ENCODE measurements at regions not wholly inside any gene's neighbourhood (a gene's known extent, or its start where the extent isn't known, plus 50 kb on each side); places are given as distances from the start of the nearest gene placed in this dataset.

GRCh38 chr2:16215902-16216557 lies 275.7 kb downstream of the MYCN start:
- Histone ChIP-seq H3K79me2 (ENCODE audit: control insufficient read depth, insufficient read depth, low read length) (no peaks in the 10 kb centered on the region), H3K4me1 (ENCODE audit: control insufficient read depth in 2 of 2, insufficient read depth in 2 of 2, low read length in 2 of 2) (no peaks in the 10 kb centered on the region), H4K20me1 (ENCODE audit: control insufficient read depth, insufficient read depth, low read length, poor library complexity, severe bottlenecking) (no peaks in the 10 kb centered on the region), H3K27me3 (replicated peaks in 1 of 4; ENCODE audit: control extremely low read depth in 1 of 4, control insufficient read depth in 3 of 4, insufficient read depth in 4 of 4, low read length in 3 of 4) (no peaks in the 10 kb centered on the region), H3K36me3 (replicated peaks in 1 of 2; ENCODE audit: control extremely low read depth in 1 of 2, control insufficient read depth in 1 of 2, extremely low read depth in 1 of 2, insufficient read depth in 2 of 2, low read length in 1 of 2) (no peaks in the 10 kb centered on the region), H3K4me3 (ENCODE audit: control extremely low read depth in 1 of 5, extremely low read depth in 1 of 5, insufficient read depth in 1 of 5, low read depth in 2 of 5, low read length in 4 of 5) (no peak overlapping the region), H3K27ac (ENCODE audit: low read length in 2 of 2) (no peak overlapping the region), H3K9me3 (ENCODE audit: control extremely low read depth in 1 of 3, control insufficient read depth in 2 of 3, insufficient read depth in 1 of 3, low read length in 2 of 3) (no peaks in the 10 kb centered on the region), H2AFZ (ENCODE audit: insufficient read depth, low read depth, low read length, poor library complexity, severe bottlenecking) (no peak overlapping the region), H3K4me2 (replicated peaks; ENCODE audit: low read depth, low read length, poor library complexity, severe bottlenecking) (no peak overlapping the region), H3K9ac (ENCODE audit: low read length) (no peak overlapping the region)
- DNase-seq (no peak), ATAC-seq (ENCODE audit: low read depth) (no peak)
- intact Hi-C loops (cut with micrococcal nuclease) = no loop called here
- ChIA-PET POLR2A (no interaction called here), CTCF (no interaction called here)
- Mint-ChIP-seq H3K9me3 (ENCODE audit: insufficient read depth) (no peaks in the 10 kb centered on the region), H3K4me1 (no peaks in the 10 kb centered on the region), H3K4me3 (no peak overlapping the region), H3K27me3 (no peaks in the 10 kb centered on the region), H3K27ac (no peak overlapping the region)
- 95% methylated on average over 14 of the region's 16 CpGs for WGBS (ENCODE audit: insufficient coverage)
- no peak for TF ChIP-seq EZH2 (IDR thresholded peaks at IDR 0.05; ENCODE audit: borderline replicate concordance, insufficient read depth, low read depth, low read length, poor library complexity, severe bottlenecking)

DNA sequence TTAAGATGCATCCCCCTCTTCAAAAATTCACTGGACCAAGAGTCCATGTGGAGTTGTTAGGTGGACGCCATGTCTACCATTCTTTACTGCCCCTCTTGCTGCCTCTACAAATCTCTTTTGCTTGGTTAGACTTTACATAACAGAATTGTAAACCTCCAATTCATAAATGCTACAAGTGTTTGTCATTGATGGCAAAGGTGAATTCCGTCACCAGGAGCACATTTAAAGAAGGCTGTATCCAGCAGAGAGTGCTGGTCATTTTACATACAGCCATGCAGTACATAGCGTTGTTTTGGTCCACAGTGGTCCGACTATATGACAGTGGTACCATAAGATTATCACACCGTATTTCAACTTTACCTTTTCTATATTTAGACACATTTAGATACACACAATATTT lies 274.5 kb downstream of the MYCN start:
- no peak overlapping the region for H3K27ac Mint-ChIP-seq
- TF ChIP-seq EZH2 (IDR thresholded peaks at IDR 0.05; ENCODE audit: borderline replicate concordance, insufficient read depth, low read depth, low read length, poor library complexity, severe bottlenecking) = no peak
- TF ChIP-seq CTCF (IDR thresholded peaks at IDR 0.05) = no peak
- ChIA-PET CTCF (no interaction called here), POLR2A (no interaction called here)
- Histone ChIP-seq H3K36me3 (replicated peaks in 1 of 2; ENCODE audit: control extremely low read depth in 1 of 2, control insufficient read depth in 1 of 2, extremely low read depth in 1 of 2, insufficient read depth in 2 of 2, low read length in 1 of 2) (no peaks in the 10 kb centered on the region), H2AFZ (ENCODE audit: insufficient read depth, low read depth, low read length, poor library complexity, severe bottlenecking) (no peak overlapping the region), H3K79me2 (ENCODE audit: control insufficient read depth, insufficient read depth, low read length) (no peaks in the 10 kb centered on the region), H3K9me3 (ENCODE audit: control extremely low read depth in 1 of 3, control insufficient read depth in 2 of 3, insufficient read depth in 1 of 3, low read length in 2 of 3) (no peaks in the 10 kb centered on the region), H3K4me3 (ENCODE audit: control extremely low read depth in 1 of 5, extremely low read depth in 1 of 5, insufficient read depth in 1 of 5, low read depth in 2 of 5, low read length in 4 of 5) (no peak overlapping the region), H3K4me1 (ENCODE audit: control insufficient read depth in 2 of 2, insufficient read depth in 2 of 2, low read length in 2 of 2) (no peaks in the 10 kb centered on the region), H3K4me2 (replicated peaks; ENCODE audit: low read depth, low read length, poor library complexity, severe bottlenecking) (no peak overlapping the region), H4K20me1 (ENCODE audit: control insufficient read depth, insufficient read depth, low read length, poor library complexity, severe bottlenecking) (no peaks in the 10 kb centered on the region), H3K9ac (ENCODE audit: low read length) (no peak overlapping the region), H3K27me3 (replicated peaks in 1 of 4; ENCODE audit: control extremely low read depth in 1 of 4, control insufficient read depth in 3 of 4, insufficient read depth in 4 of 4, low read length in 3 of 4) (no peaks in the 10 kb centered on the region), H3K27ac (ENCODE audit: low read length in 2 of 2) (no peak overlapping the region)
- intact Hi-C loops (cut with micrococcal nuclease) = no loop called here
- 100% methylated on average over 1 of the region's 5 CpGs for WGBS (ENCODE audit: insufficient coverage)
- no peak for DNase-seq
- no peaks in the 10 kb centered on the region for H3K4me1 Mint-ChIP-seq
- ATAC-seq (ENCODE audit: low read depth) = no peak
- H3K4me3 Mint-ChIP-seq = no peak overlapping the region
- peaks cover 2% of the 10 kb centered on the region for H3K9me3 Mint-ChIP-seq (ENCODE audit: insufficient read depth)
- H3K27me3 Mint-ChIP-seq = no peaks in the 10 kb centered on the region

Measured in B cell (primary cell).